HTR-8/SVneo (cell line): ENCODE measurements at regions not wholly inside any gene's neighbourhood (a gene's known extent, or its start where the extent isn't known, plus 50 kb on each side); places are given as distances from the start of the nearest gene placed in this dataset.
A peak's percentile ranks its signal among the peaks of the same experiment; 100 is the strongest.
"Not testable (repeated sequence)": the region's sequence is repeated elsewhere in the genome, so short reads cannot be mapped to it uniquely, and the experiment has no call there.

Experiments used
- DNase-seq: peaks from one replicate; pipeline ENCODE4 v3.0.0; 2011; ENCODE audit warnings: low spot score, mixed read lengths; ENCODE audit not compliant: insufficient read length
- FAIRE-seq: peaks from 2 replicates; lab custom pipeline; 2011; peaks lifted over from hg19 to GRCh38; lab: Jason Lieb, UNC

GRCh38 chrX:40879172-40879571 lies 143.8 kb upstream of the MED14 start:
- DNase-seq, FAIRE-seq: not testable (repeated sequence)

- FAIRE-seq, result no peak
- no peak for DNase-seq
These were observed 145.4 kb upstream of the MED14 start for GRCh38 chrX:40880712-40881111.

GRCh38 chrX:40883021-40883619 lies 147.8 kb upstream of the MED14 start:
- DNase-seq, result no peak
- no peak for FAIRE-seq

- DNase-seq, result no peak
- FAIRE-seq, result no peak
These were observed 150.6 kb upstream of the MED14 start for GRCh38 chrX:40885989-40886388.

- no peak for DNase-seq
- no peak for FAIRE-seq
These were observed 152.1 kb upstream of the MED14 start for GRCh38 chrX:40887476-40887875.

GRCh38 chrX:40891798-40892197 lies 156.5 kb upstream of the MED14 start:
- DNase-seq, result no peak
- no peak for FAIRE-seq

GRCh38 chrX:40893251-40893910 lies 158.0 kb upstream of the MED14 start:
- no peak for DNase-seq

GRCh38 chrX:40895246-40895645 lies 159.9 kb upstream of the MED14 start:
- DNase-seq (no peak), FAIRE-seq (no peak)

More at GRCh38 chrX:40893251-40893910, 158.0 kb upstream of the MED14 start:
- FAIRE-seq, result no peak

GRCh38 chrX:40897718-40898270 lies 162.5 kb upstream of the MED14 start:
- FAIRE-seq (no peak), DNase-seq (no peak)

GRCh38 chrX:40904739-40905138 lies 169.4 kb upstream of the MED14 start:
- DNase-seq, FAIRE-seq: not testable (repeated sequence)

- DNase-seq (no peak), FAIRE-seq (peak; percentile 31)
These were observed 172.7 kb upstream of the MED14 start for GRCh38 chrX:40908026-40908425.

GRCh38 chrX:40908857-40909475 lies 173.6 kb upstream of the MED14 start:
- no peak for DNase-seq
- FAIRE-seq, result no peak

GRCh38 chrX:40912166-40912565 lies 173.1 kb upstream of the USP9X start:
- no peak for DNase-seq
- FAIRE-seq, result no peak

GRCh38 chrX:40912576-40912975 lies 172.7 kb upstream of the USP9X start:
- no peak for FAIRE-seq
- DNase-seq, result no peak

- DNase-seq, result no peak
- FAIRE-seq, result no peak
These were observed 164.9 kb upstream of the USP9X start for GRCh38 chrX:40920351-40920750.

GRCh38 chrX:40922307-40922706 lies 162.9 kb upstream of the USP9X start:
- DNase-seq, result no peak
- FAIRE-seq, result peak; percentile 96

- not testable (repeated sequence) for DNase-seq, FAIRE-seq
These were observed 158.4 kb upstream of the USP9X start for GRCh38 chrX:40926739-40927427.

- no peak for DNase-seq
- no peak for FAIRE-seq
These were observed 157.2 kb upstream of the USP9X start for GRCh38 chrX:40928076-40928475.

- FAIRE-seq (no peak), DNase-seq (no peak)
These were observed 153.3 kb upstream of the USP9X start for GRCh38 chrX:40931921-40932320.

- DNase-seq (no peak), FAIRE-seq (no peak)
These were observed 152.0 kb upstream of the USP9X start for GRCh38 chrX:40933132-40933705.
